ENCODE measurements at regions not wholly inside any gene's neighbourhood (a gene's known extent, or its start where the extent isn't known, plus 50 kb on each side); places are given as distances from the start of the nearest gene placed in this dataset.

DNA sequence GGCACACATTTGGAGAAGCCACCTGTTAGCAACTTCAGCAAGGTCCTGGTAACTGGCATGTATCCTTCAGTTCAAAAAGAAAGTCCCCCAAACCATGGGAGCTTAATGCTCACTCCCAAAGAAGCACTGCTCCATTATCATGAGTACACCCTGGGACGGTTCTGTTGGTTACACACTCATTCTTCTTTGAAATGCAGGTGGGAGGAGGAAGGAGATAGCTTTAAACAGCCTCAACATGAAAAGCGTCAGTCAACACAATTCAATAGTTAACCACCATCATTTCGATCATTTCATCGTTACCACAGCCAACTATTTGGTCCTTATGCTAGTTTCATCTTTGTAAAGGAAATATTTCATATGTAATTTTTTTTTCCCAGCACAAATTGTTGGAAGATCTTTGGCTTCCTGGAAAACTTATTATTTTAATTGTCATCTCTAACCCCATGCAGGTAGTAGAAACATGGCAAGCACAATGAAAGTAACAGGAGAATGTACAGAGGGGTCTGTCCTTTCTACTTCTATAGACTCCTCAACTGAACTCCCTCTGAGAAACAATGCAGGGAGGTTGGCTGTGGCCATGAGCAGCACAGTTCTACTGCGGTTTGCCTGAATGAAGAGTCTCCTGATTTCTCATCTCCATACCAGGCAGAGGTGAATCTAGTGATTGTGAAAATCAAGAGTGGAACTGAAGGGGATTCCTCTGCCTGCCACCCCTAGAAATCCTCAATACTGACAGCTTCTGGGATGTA is 196.4 kb upstream of the FOXN3 start:
- no peak overlapping the region for H3K4me3 ChIP-seq (ENCODE audit: low read depth, low read length)
- no peak for TF ChIP-seq CTCF (conservative IDR thresholded peaks at IDR 0.05; ENCODE audit: low read depth, low read length)
- DNase-seq (ENCODE audit: low read depth) = no peak

DNA sequence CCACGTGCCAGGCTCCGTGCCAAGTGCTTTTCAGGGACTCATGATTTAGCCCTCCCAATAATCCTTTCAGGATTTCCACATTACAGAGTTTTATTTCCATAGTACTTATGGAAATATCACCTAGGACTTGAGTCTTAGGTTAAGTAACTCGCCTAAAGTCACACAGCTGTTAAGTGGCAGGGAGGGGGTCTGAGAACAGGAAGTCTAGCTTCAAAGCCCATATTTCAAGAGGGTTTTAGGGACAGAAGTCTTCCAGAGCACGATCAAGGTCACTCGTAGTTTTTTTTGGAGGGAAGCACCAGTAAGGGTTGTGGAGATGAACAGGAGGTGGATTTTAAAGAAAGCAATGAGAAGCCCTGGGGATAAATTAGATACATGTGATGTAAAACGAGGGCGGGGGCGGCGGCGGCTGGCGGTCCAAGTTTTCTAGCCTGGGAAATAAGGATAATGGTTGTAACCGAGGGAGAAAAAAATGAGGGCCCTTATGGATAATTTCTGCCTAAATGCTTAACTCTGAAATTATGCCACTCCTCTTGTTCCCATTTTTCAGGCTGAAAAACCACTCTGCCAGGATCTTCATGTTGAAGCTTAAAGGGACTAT is 192.6 kb upstream of the FOXN3 start:
- H3K4me3 ChIP-seq (ENCODE audit: low read depth, low read length) = no peak overlapping the region
- no peak for DNase-seq (ENCODE audit: low read depth)

GRCh38 chr14:89607453-89607852 is 190.4 kb upstream of the FOXN3 start:
- no peak for DNase-seq (ENCODE audit: low read depth)

More for the DNA sequence above, 192.6 kb upstream of the FOXN3 start:
- TF ChIP-seq CTCF (conservative IDR thresholded peaks at IDR 0.05; ENCODE audit: low read depth, low read length) = no peak

GRCh38 chr14:89603938-89604480 is 187.0 kb upstream of the FOXN3 start:
- no peak for TF ChIP-seq CTCF (conservative IDR thresholded peaks at IDR 0.05; ENCODE audit: low read depth, low read length)
- no peak overlapping the region for H3K4me3 ChIP-seq (ENCODE audit: low read depth, low read length)
- DNase-seq (ENCODE audit: low read depth) = no peak

More at GRCh38 chr14:89607453-89607852, 190.4 kb upstream of the FOXN3 start:
- no peak for TF ChIP-seq CTCF (conservative IDR thresholded peaks at IDR 0.05; ENCODE audit: low read depth, low read length)
- H3K4me3 ChIP-seq (ENCODE audit: low read depth, low read length) = no peak overlapping the region

DNA sequence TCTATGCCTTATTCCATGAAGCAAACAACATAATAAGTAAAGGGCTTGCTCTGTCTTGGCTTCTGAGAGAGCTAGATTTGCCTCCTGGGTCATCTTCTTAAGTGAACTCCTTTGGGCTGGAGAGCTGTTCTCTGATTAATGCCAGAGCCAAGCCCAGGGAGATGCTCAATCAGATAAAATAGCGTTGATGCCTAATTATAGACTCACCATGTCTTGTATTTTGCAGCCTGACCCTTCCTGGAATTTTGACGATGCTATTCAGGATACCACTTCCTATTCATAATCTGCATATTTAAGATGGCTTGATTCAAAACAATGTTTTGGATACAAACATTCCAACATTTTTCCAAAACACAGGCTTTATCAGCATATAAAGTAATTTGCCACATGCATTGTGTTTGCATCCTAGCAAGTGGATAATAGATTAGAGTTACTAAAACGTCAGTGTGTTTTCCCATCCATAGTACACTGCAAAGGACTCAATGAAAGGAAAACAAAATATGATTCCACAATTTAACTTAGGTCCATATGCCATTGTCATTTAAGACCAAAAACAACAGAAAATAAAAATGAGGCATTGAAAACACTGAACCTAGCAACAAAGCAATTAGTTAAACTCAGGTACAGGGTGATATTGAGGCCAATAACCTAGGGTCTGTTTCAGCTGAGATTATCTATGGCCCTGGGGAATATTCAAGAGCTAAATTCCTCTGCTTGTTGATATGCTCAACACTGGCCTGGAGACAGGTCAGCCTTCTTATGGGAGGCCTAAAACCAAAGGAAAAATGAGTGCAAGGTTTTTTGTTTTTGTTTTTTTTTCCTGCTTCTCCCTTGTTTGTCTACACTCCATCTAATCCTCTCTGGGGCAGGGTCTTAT is 184.2 kb upstream of the FOXN3 start:
- H3K4me3 ChIP-seq (ENCODE audit: low read depth, low read length) = no peak overlapping the region
- no peak for DNase-seq (ENCODE audit: low read depth)
- no peak for TF ChIP-seq CTCF (conservative IDR thresholded peaks at IDR 0.05; ENCODE audit: low read depth, low read length)

DNA sequence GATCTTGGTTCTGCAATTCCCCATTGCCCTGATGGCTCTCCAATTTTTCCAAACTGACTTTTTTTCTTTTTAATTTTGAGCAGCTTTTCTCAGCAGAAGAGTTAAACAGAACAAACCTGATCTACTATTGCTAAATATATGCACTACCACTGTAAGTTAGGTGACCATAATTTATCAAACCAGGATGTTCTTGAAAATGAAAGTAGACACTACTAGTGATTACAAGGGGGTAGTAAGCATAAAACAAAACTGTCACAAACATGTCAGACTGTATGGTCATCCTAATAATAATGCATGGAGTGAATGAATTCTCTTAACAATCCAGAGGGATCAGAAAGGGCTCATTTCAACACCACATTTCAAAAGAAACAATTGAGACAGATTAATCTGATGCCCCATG is 183.0 kb upstream of the FOXN3 start:
- TF ChIP-seq CTCF (conservative IDR thresholded peaks at IDR 0.05; ENCODE audit: low read depth, low read length) = no peak
- no peak overlapping the region for H3K4me3 ChIP-seq (ENCODE audit: low read depth, low read length)

More for the DNA sequence above, 183.0 kb upstream of the FOXN3 start:
- DNase-seq (ENCODE audit: low read depth) = no peak
